CD4-positive, alpha-beta T cell (primary cell): ENCODE measurements at regions not wholly inside any gene's neighbourhood (a gene's known extent, or its start where the extent isn't known, plus 50 kb on each side); places are given as distances from the start of the nearest gene placed in this dataset.

Source experiments
- ATAC-seq: fragments of 200-7000 bp; cut with Tn5 transposase; one replicate; pipeline ENCODE4 v1.10.0; 2022; ENCODE audit warnings: mild to moderate bottlenecking; ENCODE audit not compliant: poor library complexity
- CTCF ChIA-PET: fragments of 350-600 bp; sonication (Branson Sonifier 250); formaldehyde crosslinking; loops from one replicate; lab custom pipeline; 2021; ENCODE audit warnings: antibody characterized with exemption, inconsistent platforms; lab: Charles Lee
- POLR2A ChIA-PET: fragments of 350-600 bp; sonication (Branson Sonifier 250); formaldehyde crosslinking; loops from one replicate; lab custom pipeline; 2021; ENCODE audit warnings: antibody characterized with exemption, inconsistent platforms; lab: Charles Lee
- DNase-seq, 14 experiments: peaks; one replicate each; pipeline ENCODE4 v3.0.0-alpha.2; 2013 to 2020; ENCODE audit warnings: mixed read lengths in 2 of 14
- H3K27ac ChIP-seq, 2 donors: one replicate each; pipeline versions ENCODE4 v1.5.1 to v1.7.0; 2013; ENCODE audit warnings: low read length in 2 of 2, low read depth in 1 of 2, mild to moderate bottlenecking in 1 of 2
- H3K27me3 ChIP-seq, 2 experiments: 1 replicate in 1 of 2; 2 replicates in 1 of 2; pipeline versions ENCODE4 v1.6.1 to v1.7.0; 2013; ENCODE audit warnings: low read length in 2 of 2, control low read depth in 1 of 2, mild to moderate bottlenecking in 1 of 2, moderate library complexity in 1 of 2; ENCODE audit not compliant: insufficient read depth in 2 of 2, control insufficient read depth in 1 of 2
- H3K36me3 ChIP-seq: one replicate; pipeline ENCODE4 v1.6.1; 2013; ENCODE audit warnings: low read length, control low read depth; ENCODE audit not compliant: insufficient read depth
- H3K4me1 ChIP-seq: one replicate; pipeline ENCODE4 v1.6.1; 2013; ENCODE audit warnings: low read length, control low read depth; ENCODE audit not compliant: insufficient read depth
- H3K4me3 ChIP-seq: one replicate; pipeline ENCODE4 v1.5.1; 2013; ENCODE audit warnings: mild to moderate bottlenecking, low read length, moderate library complexity
- H3K9me3 ChIP-seq, 2 experiments: 1 replicate in 1 of 2; 2 replicates in 1 of 2; pipeline versions ENCODE4 v1.6.1 to v1.7.0; 2013; ENCODE audit warnings: low read length in 2 of 2, mild to moderate bottlenecking in 2 of 2, control low read depth in 1 of 2, moderate library complexity in 1 of 2; ENCODE audit not compliant: control insufficient read depth in 1 of 2, insufficient read depth in 1 of 2
- H3K27ac Mint-ChIP-seq: one replicate; pipeline ENCODE4 v1.8.0; 2020; ENCODE audit warnings: mixed read lengths
- H3K27me3 Mint-ChIP-seq: one replicate; pipeline ENCODE4 v1.8.0; 2021; ENCODE audit warnings: mixed read lengths
- H3K36me3 Mint-ChIP-seq: one replicate; pipeline ENCODE4 v1.8.0; 2021; ENCODE audit warnings: low read depth, mixed read lengths
- H3K4me1 Mint-ChIP-seq: one replicate; pipeline ENCODE4 v1.8.0; 2021; ENCODE audit warnings: low read depth, mixed read lengths
- H3K4me3 Mint-ChIP-seq: one replicate; pipeline ENCODE4 v1.8.0; 2020; ENCODE audit warnings: mild to moderate bottlenecking, mixed read lengths
- H3K9me3 Mint-ChIP-seq: one replicate; pipeline ENCODE4 v1.8.0; 2020; ENCODE audit warnings: mixed read lengths
- intact Hi-C, 2 experiments: fragments of 100-400 bp; cut with DNase I in 1 of 2; cut with micrococcal nuclease in 1 of 2; formaldehyde crosslinking; loops; one replicate each; pipeline versions ENCODE4 v1.15.1 to v1.9.0; 2023 to 2025; cut with DNase I, micrococcal nuclease
- TF ChIP-seq, protein P1 (sequence below): fragments of 200-600 bp; IDR thresholded peaks from one replicate; pipeline ENCODE4 v1.8.0; 2022; ENCODE audit warnings: antibody characterized with exemption, mild to moderate bottlenecking

DNA sequence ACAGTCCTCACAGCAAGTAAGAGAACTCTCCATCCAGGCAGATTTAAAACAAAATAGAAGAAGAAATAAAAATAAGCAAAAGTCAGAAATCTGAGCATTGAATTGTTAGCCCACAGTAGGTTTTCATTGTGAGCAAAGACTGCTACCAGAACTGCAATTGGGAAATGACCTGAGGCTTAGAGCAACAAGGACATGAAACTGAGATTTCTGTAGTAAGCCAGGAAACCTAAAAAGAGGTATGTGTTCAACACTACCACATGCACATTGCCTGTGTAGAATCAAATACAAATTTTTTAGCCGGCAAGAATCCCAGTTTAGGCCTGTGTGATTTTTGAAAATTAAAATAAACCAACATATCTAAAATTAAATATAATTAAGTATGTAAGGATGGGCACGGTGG is 928.4 kb upstream of the WWC1 start:
- ChIA-PET POLR2A (no interaction called here), CTCF (no interaction called here)
- DNase-seq (no peak), ATAC-seq (no peak)
- no peaks in the 10 kb centered on the region for H3K36me3 ChIP-seq
- H3K4me1 Mint-ChIP-seq, result no peaks in the 10 kb centered on the region
- no peaks in the 10 kb centered on the region for H3K9me3 ChIP-seq
- no peaks in the 10 kb centered on the region for H3K27me3 Mint-ChIP-seq
- no peak overlapping the region for H3K27ac ChIP-seq
- intact Hi-C loops, result no loop called here
- H3K36me3 Mint-ChIP-seq, result no peaks in the 10 kb centered on the region
- no peak overlapping the region for H3K4me3 ChIP-seq
- H3K27me3 ChIP-seq, result no peaks in the 10 kb centered on the region
- TF ChIP-seq, protein P1, sequence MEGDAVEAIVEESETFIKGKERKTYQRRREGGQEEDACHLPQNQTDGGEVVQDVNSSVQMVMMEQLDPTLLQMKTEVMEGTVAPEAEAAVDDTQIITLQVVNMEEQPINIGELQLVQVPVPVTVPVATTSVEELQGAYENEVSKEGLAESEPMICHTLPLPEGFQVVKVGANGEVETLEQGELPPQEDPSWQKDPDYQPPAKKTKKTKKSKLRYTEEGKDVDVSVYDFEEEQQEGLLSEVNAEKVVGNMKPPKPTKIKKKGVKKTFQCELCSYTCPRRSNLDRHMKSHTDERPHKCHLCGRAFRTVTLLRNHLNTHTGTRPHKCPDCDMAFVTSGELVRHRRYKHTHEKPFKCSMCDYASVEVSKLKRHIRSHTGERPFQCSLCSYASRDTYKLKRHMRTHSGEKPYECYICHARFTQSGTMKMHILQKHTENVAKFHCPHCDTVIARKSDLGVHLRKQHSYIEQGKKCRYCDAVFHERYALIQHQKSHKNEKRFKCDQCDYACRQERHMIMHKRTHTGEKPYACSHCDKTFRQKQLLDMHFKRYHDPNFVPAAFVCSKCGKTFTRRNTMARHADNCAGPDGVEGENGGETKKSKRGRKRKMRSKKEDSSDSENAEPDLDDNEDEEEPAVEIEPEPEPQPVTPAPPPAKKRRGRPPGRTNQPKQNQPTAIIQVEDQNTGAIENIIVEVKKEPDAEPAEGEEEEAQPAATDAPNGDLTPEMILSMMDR, result no peak
- H3K4me1 ChIP-seq, result no peaks in the 10 kb centered on the region
- H3K9me3 Mint-ChIP-seq, result peaks cover 8% of the 10 kb centered on the region
- no peak overlapping the region for H3K4me3 Mint-ChIP-seq
- H3K27ac Mint-ChIP-seq, result no peak overlapping the region

DNA sequence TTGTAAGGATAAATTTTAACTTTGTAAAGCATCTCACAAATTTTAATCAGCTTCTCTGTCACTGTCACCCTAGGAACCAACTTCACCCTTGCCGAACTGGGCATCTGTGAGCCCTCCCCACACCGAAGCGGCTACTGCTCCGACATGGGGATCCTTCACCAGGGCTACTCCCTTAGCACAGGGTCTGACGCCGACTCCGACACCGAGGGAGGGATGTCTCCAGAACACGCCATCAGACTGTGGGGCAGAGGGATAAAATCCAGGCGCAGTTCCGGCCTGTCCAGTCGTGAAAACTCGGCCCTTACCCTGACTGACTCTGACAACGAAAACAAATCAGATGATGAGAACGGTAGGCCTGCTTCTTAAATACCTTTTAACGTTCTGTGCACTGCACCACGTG is 916.3 kb upstream of the WWC1 start:
- H3K4me3 ChIP-seq, result no peak overlapping the region
- H3K4me1 ChIP-seq, result no peaks in the 10 kb centered on the region
- CTCF ChIA-PET, result no interaction called here
- peaks cover 10% of the 10 kb centered on the region for H3K9me3 Mint-ChIP-seq
- POLR2A ChIA-PET, result no interaction called here
- no peak overlapping the region for H3K27ac Mint-ChIP-seq
- intact Hi-C loops, result no loop called here
- H3K4me1 Mint-ChIP-seq, result no peaks in the 10 kb centered on the region
- peaks cover 0 to 5% of the 10 kb centered on the region in 2 experiments for H3K9me3 ChIP-seq
- H3K36me3 ChIP-seq, result no peaks in the 10 kb centered on the region
- no peaks in the 10 kb centered on the region for H3K27me3 ChIP-seq
- H3K4me3 Mint-ChIP-seq, result no peak overlapping the region
- DNase-seq (no peak), ATAC-seq (no peak)
- H3K36me3 Mint-ChIP-seq, result no peaks in the 10 kb centered on the region
- TF ChIP-seq, protein P1, result no peak
- H3K27ac ChIP-seq, result no peak overlapping the region
- no peaks in the 10 kb centered on the region for H3K27me3 Mint-ChIP-seq

DNA sequence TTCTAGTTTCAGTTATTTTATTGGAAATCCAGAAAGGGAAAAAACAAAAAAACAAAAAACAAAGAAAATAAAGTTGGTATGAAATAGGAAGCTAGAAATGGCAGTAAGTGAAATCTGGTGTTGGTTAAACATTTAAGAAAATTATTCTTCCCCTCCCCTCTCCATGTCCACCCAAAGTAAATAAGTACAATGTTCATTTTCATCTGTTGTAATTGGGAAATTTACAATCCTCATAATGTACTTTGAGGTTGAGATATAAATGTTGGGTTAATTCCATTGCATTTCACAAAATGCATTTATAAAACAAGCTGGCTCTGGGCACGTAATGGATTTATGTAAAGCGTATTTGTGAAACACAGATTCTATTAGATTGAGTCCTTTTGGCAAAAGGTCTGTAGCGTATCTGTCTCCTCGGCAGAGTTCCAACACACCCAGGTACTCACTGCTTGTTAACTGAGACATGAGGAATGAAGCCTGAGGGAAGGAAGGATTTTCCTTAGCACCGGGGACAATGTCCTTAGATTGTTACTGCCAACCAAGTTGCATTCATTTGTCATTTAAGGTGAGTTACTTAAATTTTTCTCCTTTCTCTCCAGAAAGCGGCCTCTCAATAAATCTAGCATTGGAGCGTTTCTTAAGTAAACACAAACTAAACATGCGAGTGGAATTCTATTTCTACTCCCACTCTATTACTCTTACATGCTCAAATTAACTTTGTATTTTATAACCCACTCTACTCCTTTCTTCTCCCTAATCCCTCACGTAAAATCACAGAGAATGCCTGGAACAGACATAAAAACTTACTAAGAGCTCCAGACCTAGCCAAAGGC is 912.3 kb upstream of the WWC1 start:
- DNase-seq (no peak), ATAC-seq (no peak)
- Histone ChIP-seq H3K36me3 (no peaks in the 10 kb centered on the region), H3K4me1 (no peaks in the 10 kb centered on the region), H3K27me3 (no peaks in the 10 kb centered on the region), H3K9me3 (peaks cover 0 to 5% of the 10 kb centered on the region in 2 experiments), H3K27ac (no peak overlapping the region), H3K4me3 (no peak overlapping the region)
- Mint-ChIP-seq H3K27me3 (no peaks in the 10 kb centered on the region), H3K36me3 (no peaks in the 10 kb centered on the region), H3K27ac (no peak overlapping the region), H3K4me3 (no peak overlapping the region), H3K4me1 (no peaks in the 10 kb centered on the region), H3K9me3 (peaks cover 6% of the 10 kb centered on the region)
- ChIA-PET CTCF (no interaction called here), POLR2A (no interaction called here)
- TF ChIP-seq, protein P1, result no peak
- intact Hi-C loops, result no loop called here
